Peyer's patch (tissue), 4 donors: ENCODE measurements at regions not wholly inside any gene's neighbourhood (a gene's known extent, or its start where the extent isn't known, plus 50 kb on each side); places are given as distances from the start of the nearest gene placed in this dataset.
"Not testable (repeated sequence)": the region's sequence is repeated elsewhere in the genome, so short reads cannot be mapped to it uniquely, and the experiment has no call there.

Experiments
- DNase-seq, 3 donors: peaks; one replicate each; pipeline ENCODE4 v3.0.0-alpha.2; 2017 to 2019
- H3K27ac ChIP-seq, 4 donors: fragments of 200-600 bp; sonication (generic); one replicate each; pipeline ENCODE4 v1.5.1; 2016 to 2019
- H3K27me3 ChIP-seq, 2 donors: fragments of 200-600 bp; sonication (generic); one replicate each; pipeline ENCODE4 v1.5.1; 2019
- H3K36me3 ChIP-seq, 3 donors: fragments of 200-600 bp; sonication (generic); one replicate each; pipeline ENCODE4 v1.5.1; 2016 to 2019
- H3K4me1 ChIP-seq, 4 donors: fragments of 200-600 bp; sonication (generic); one replicate each; pipeline ENCODE4 v1.5.1; 2016 to 2019
- H3K4me3 ChIP-seq, 4 donors: fragments of 200-600 bp; sonication (generic); 1 replicate in 3 of 4; 2 replicates in 1 of 4; pipeline ENCODE4 v1.5.1; 2016 to 2019; ENCODE audit warnings: mild to moderate bottlenecking in 1 of 4
- H3K9me3 ChIP-seq, 4 donors: fragments of 200-600 bp; sonication (generic); one replicate each; pipeline ENCODE4 v1.5.1; 2016 to 2019; ENCODE audit warnings: mild to moderate bottlenecking in 1 of 4
- CTCF ChIP-seq, 6 experiments: fragments of 450-650 bp in 4 of 6; fragments of 200-600 bp in 2 of 6; sonication (generic) in 1 of 6; IDR thresholded peaks; one replicate each; pipeline ENCODE4 v1.5.1; 2017 to 2019; ENCODE audit warnings: antibody characterized with exemption in 6 of 6, mild to moderate bottlenecking in 3 of 6, moderate library complexity in 1 of 6
- POLR2A ChIP-seq, 2 donors: fragments of 450-650 bp; IDR thresholded peaks; one replicate each; pipeline ENCODE4 v1.5.1; 2017; ENCODE audit warnings: antibody characterized with exemption in 2 of 2, mild to moderate bottlenecking in 2 of 2, moderate library complexity in 2 of 2

GRCh38 chr20:48444249-48444648 is 383.6 kb downstream of the PREX1 start:
- Histone ChIP-seq H3K27me3 (no peaks in the 10 kb centered on the region), H3K27ac (no peak overlapping the region), H3K4me3 (no peak overlapping the region), H3K9me3 (peaks cover 0 to 4% (median 0%) of the 10 kb centered on the region in 4 donors), H3K4me1 (no peaks in the 10 kb centered on the region), H3K36me3 (no peaks in the 10 kb centered on the region)
- no peak for TF ChIP-seq CTCF (IDR thresholded peaks at IDR 0.05)
- TF ChIP-seq POLR2A (IDR thresholded peaks at IDR 0.05) = no peak
- no peak for DNase-seq

- DNase-seq = no peak
- H3K36me3 ChIP-seq = no peaks in the 10 kb centered on the region
- no peaks in the 10 kb centered on the region for H3K27me3 ChIP-seq
- no peak for TF ChIP-seq POLR2A (IDR thresholded peaks at IDR 0.05)
- TF ChIP-seq CTCF (IDR thresholded peaks at IDR 0.05) = no peak
- no peak overlapping the region for H3K27ac ChIP-seq
- no peaks in the 10 kb centered on the region for H3K4me1 ChIP-seq
- peaks cover 0 to 8% (median 2%) of the 10 kb centered on the region in 4 donors for H3K9me3 ChIP-seq
- H3K4me3 ChIP-seq = no peak overlapping the region
Measured at GRCh38 chr20:48440916-48441315, 386.9 kb downstream of the PREX1 start.

- not testable (repeated sequence) for H3K4me3 ChIP-seq, H3K27me3 ChIP-seq, H3K9me3 ChIP-seq, DNase-seq, H3K27ac ChIP-seq, H3K36me3 ChIP-seq, H3K4me1 ChIP-seq
Measured at GRCh38 chr20:48440261-48440660, 387.5 kb downstream of the PREX1 start.

GRCh38 chr20:48437146-48437545 is 390.7 kb downstream of the PREX1 start:
- Histone ChIP-seq H3K9me3 (peaks cover 0 to 8% (median 0%) of the 10 kb centered on the region in 4 donors), H3K27ac (no peak overlapping the region), H3K27me3 (no peaks in the 10 kb centered on the region), H3K36me3 (no peaks in the 10 kb centered on the region), H3K4me3 (no peak overlapping the region), H3K4me1 (no peaks in the 10 kb centered on the region)
- no peak for TF ChIP-seq CTCF (IDR thresholded peaks at IDR 0.05)
- no peak for TF ChIP-seq POLR2A (IDR thresholded peaks at IDR 0.05)
- no peak for DNase-seq

GRCh38 chr20:48436609-48437008 is 391.2 kb downstream of the PREX1 start:
- not testable (repeated sequence) for H3K9me3 ChIP-seq, H3K36me3 ChIP-seq, H3K4me3 ChIP-seq, H3K4me1 ChIP-seq, H3K27ac ChIP-seq, H3K27me3 ChIP-seq, DNase-seq

- no peak for TF ChIP-seq CTCF (IDR thresholded peaks at IDR 0.05)
- TF ChIP-seq POLR2A (IDR thresholded peaks at IDR 0.05) = no peak
- no peak for DNase-seq
- no peaks in the 10 kb centered on the region for H3K4me1 ChIP-seq
Measured at GRCh38 chr20:48433178-48433577, 394.6 kb downstream of the PREX1 start.

GRCh38 chr20:48432494-48432832 is 395.3 kb downstream of the PREX1 start:
- Histone ChIP-seq H3K36me3 (no peaks in the 10 kb centered on the region), H3K27ac (no peak overlapping the region), H3K27me3 (no peaks in the 10 kb centered on the region), H3K4me3 (no peak overlapping the region), H3K4me1 (no peaks in the 10 kb centered on the region), H3K9me3 (no peaks in the 10 kb centered on the region)
- DNase-seq = no peak
- TF ChIP-seq POLR2A (IDR thresholded peaks at IDR 0.05) (no peak), CTCF (IDR thresholded peaks at IDR 0.05) (no peak)

More at GRCh38 chr20:48433178-48433577, 394.6 kb downstream of the PREX1 start:
- Histone ChIP-seq H3K27ac (no peak overlapping the region), H3K9me3 (peaks cover 0 to 6% (median 0%) of the 10 kb centered on the region in 4 donors), H3K27me3 (no peaks in the 10 kb centered on the region), H3K36me3 (no peaks in the 10 kb centered on the region), H3K4me3 (no peak overlapping the region)
